Subcutaneous abdominal adipose tissue (tissue), 5 donors: ENCODE measurements at regions not wholly inside any gene's neighbourhood (a gene's known extent, or its start where the extent isn't known, plus 50 kb on each side); places are given as distances from the start of the nearest gene placed in this dataset.

Source experiments
- H3K27ac ChIP-seq: one replicate; pipeline ENCODE4 v1.7.0; 2013; ENCODE audit warnings: low read depth, mild to moderate bottlenecking, inconsistent platforms, low read length, moderate library complexity
- H3K27me3 ChIP-seq, 5 donors: one replicate each; pipeline ENCODE4 v1.7.0; 2013; ENCODE audit warnings: low read length in 5 of 5, inconsistent platforms in 1 of 5; ENCODE audit not compliant: control insufficient read depth in 5 of 5, insufficient read depth in 4 of 5
- H3K36me3 ChIP-seq, 5 donors: one replicate each; pipeline ENCODE4 v1.7.0; 2013; ENCODE audit warnings: low read length in 5 of 5; ENCODE audit not compliant: control insufficient read depth in 5 of 5, insufficient read depth in 5 of 5
- H3K4me1 ChIP-seq, 5 donors: one replicate each; pipeline ENCODE4 v1.7.0; 2013; ENCODE audit warnings: low read length in 5 of 5, mild to moderate bottlenecking in 3 of 5, moderate library complexity in 1 of 5; ENCODE audit not compliant: control insufficient read depth in 5 of 5, insufficient read depth in 5 of 5
- H3K4me3 ChIP-seq, 5 donors: one replicate each; pipeline ENCODE4 v1.7.0; 2013; ENCODE audit warnings: low read length in 5 of 5, low read depth in 1 of 5
- H3K9ac ChIP-seq, 5 donors: one replicate each; pipeline ENCODE4 v1.7.0; 2013; ENCODE audit warnings: low read length in 5 of 5, mild to moderate bottlenecking in 4 of 5, moderate library complexity in 3 of 5
- H3K9me3 ChIP-seq, 5 donors: one replicate each; pipeline ENCODE4 v1.7.0; 2013; ENCODE audit warnings: low read length in 5 of 5; ENCODE audit not compliant: control insufficient read depth in 5 of 5
- donor health status: healthy.
- donor health status: healthy.
- donor health status: healthy.
- donor health status: healthy.
- donor health status: healthy.

DNA sequence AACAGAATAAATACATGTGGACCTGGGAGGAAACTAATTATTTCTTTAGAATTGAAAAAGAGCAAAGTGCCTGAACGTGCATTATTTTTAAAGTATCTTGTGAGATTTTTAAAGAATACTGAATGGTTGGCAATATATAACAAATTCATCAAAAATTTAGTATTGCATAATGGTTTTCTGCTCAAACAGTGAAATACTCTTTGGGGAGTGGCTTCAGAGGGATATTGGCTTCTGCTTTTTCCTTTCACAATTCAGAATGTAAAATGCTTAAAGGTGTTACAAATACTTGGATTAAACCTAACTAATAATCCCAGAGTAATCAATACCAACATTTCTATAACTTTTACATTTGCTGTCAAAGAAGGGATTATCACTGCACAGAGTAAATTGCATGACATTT is 379.3 kb upstream of the CHD1 start:
- Histone ChIP-seq H3K9me3 (no peaks in the 10 kb centered on the region), H3K27me3 (no peaks in the 10 kb centered on the region), H3K4me1 (peaks cover 0 to 5% (median 0%) of the 10 kb centered on the region in 5 donors), H3K4me3 (no peak overlapping the region), H3K27ac (no peak overlapping the region), H3K9ac (no peak overlapping the region), H3K36me3 (no peaks in the 10 kb centered on the region)

DNA sequence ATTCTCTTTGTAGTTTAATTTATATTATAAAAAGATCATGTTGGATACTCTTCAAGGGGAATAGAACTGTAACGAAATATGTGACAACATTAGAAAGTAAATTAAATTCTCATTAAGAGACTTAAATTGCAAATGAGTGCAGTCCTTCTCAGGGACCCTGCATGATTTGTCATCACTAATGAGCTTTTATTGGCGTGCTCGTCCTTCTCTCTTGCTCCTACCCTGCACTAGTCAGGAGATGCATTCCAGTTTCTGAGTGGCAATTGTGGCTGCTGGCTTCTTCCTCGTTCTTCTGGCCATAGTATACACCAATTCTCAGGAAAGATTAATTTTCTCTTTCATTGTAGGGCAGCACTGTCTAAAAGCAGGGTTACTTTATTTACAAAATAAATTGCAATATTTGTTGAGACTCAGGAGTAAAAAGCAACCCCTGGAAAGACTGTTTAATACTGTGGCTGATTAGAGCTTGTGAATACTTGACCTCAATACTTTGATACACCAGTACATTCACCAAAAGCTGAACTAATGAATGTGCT is 376.3 kb upstream of the CHD1 start:
- no peaks in the 10 kb centered on the region for H3K27me3 ChIP-seq
- H3K9me3 ChIP-seq = peaks cover 0 to 6% (median 0%) of the 10 kb centered on the region in 5 donors
- no peaks in the 10 kb centered on the region for H3K36me3 ChIP-seq
- no peak overlapping the region for H3K27ac ChIP-seq
- H3K9ac ChIP-seq = no peak overlapping the region
- no peak overlapping the region for H3K4me3 ChIP-seq
- H3K4me1 ChIP-seq = peaks cover 0 to 5% (median 0%) of the 10 kb centered on the region in 5 donors

DNA sequence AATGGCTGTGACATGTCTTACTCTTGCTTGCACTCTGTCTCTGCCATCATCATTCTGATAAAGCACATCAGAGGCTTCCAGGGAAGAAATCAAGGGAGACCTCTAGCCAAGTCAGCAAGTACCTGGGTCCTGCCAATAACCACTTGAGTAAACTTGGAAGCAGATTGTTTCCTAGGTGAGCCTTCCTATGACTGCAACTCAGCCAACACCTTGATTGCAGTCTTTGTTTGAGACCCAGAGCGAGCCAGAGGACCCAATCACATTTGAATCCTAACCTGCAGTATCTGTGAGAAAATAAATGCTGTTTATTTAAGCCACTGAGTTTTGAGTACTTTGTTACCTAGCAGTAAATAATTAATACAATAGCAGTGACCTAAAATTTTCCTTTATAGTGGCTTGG is 356.8 kb upstream of the CHD1 start:
- Histone ChIP-seq H3K27ac (no peak overlapping the region), H3K36me3 (no peaks in the 10 kb centered on the region), H3K9me3 (no peaks in the 10 kb centered on the region), H3K4me3 (no peak overlapping the region), H3K9ac (no peak overlapping the region), H3K27me3 (no peaks in the 10 kb centered on the region), H3K4me1 (no peaks in the 10 kb centered on the region)

DNA sequence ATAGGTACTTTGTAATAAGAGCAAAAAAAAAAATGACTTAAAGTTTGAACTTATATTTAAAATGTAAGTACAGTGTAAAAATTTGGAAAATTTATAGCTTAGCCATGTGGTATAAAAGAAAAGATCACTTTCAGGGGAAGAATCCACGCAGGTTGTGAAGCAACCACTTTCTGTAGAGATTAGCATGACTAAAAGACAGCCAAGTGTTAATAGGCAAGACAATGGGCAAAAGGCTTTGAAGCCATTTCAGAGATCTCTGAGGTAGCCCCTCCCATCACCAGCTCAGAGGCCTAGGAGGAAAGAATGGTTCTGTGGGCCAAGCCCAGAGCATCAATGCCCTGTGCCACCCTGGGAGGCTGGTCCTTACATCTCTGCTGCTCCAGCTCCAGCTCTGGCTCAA is 346.3 kb upstream of the CHD1 start:
- H3K9ac ChIP-seq = no peak overlapping the region
- no peak overlapping the region for H3K27ac ChIP-seq
- H3K4me1 ChIP-seq = peaks cover 0 to 24% (median 0%) of the 10 kb centered on the region in 5 donors
- no peaks in the 10 kb centered on the region for H3K36me3 ChIP-seq
- H3K27me3 ChIP-seq = no peaks in the 10 kb centered on the region
- H3K4me3 ChIP-seq = no peak overlapping the region
- H3K9me3 ChIP-seq = peaks cover 0 to 2% (median 0%) of the 10 kb centered on the region in 5 donors

DNA sequence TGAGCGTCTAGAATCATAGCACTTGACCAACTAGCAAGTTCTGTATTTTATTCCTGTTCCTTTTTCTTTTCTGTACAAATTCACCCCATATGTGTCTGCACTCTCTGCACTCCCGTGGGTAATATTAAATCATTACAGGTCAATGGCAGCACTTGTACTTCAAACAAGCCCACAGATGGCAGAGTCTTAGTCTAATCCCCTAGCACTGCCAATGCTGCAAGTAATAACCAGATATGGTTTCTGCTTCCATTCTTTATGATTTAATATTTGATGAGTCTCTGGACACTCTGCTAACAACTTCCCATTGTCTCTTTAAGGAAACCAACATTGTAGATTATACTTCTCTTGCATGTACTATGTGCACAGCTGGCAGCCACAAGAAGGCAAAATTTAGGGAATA is 343.8 kb upstream of the CHD1 start:
- peaks cover 0 to 2% (median 0%) of the 10 kb centered on the region in 5 donors for H3K9me3 ChIP-seq
- H3K27me3 ChIP-seq = no peaks in the 10 kb centered on the region
- no peak overlapping the region for H3K27ac ChIP-seq
- no peak overlapping the region for H3K9ac ChIP-seq
- no peaks in the 10 kb centered on the region for H3K36me3 ChIP-seq
- H3K4me1 ChIP-seq = peaks cover 0 to 15% (median 0%) of the 10 kb centered on the region in 5 donors
- no peak overlapping the region for H3K4me3 ChIP-seq

DNA sequence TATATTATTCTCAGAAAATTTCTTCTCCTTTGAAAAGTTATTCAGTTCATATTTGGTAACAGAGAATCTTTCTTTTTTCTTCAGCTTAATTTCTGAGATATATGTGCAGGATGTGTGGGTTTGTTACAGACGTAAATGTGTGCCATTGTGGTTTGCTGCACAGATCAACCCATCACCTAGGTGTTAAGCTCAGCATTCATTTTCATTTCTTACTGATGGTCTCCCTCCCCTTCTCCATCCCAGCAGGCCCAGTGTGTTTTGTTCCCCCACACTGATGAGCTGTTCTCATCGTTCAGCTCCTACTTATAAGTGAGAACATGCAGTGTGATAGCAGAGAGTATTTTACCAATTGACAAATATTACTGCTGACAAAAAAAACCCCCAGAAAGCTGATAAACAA is 330.0 kb upstream of the CHD1 start:
- Histone ChIP-seq H3K27ac (no peak overlapping the region), H3K9ac (no peak overlapping the region), H3K4me1 (no peaks in the 10 kb centered on the region), H3K4me3 (no peak overlapping the region), H3K36me3 (no peaks in the 10 kb centered on the region), H3K9me3 (peaks cover 2 to 18% (median 11%) of the 10 kb centered on the region in 5 donors), H3K27me3 (no peaks in the 10 kb centered on the region)

DNA sequence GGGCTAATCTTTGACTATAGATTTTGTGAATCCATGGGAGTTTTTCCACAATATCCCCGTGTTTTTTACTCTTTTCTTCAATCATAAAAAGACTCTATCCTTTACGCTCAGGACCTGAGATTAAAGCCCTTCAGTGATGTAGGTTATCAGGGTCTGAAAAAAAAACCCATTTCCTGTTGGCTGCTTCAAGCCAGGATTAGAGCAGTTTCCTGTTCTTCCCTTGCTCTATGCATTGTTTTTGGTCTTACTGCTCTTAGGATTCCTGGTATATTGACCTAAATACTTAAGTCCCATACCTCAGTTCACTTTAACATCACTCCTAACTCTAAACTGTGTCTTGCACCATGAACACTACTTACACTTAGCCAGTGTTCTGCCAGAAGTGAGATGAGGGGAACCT is 319.3 kb upstream of the CHD1 start:
- no peak overlapping the region for H3K27ac ChIP-seq
- H3K4me1 ChIP-seq = no peaks in the 10 kb centered on the region

DNA sequence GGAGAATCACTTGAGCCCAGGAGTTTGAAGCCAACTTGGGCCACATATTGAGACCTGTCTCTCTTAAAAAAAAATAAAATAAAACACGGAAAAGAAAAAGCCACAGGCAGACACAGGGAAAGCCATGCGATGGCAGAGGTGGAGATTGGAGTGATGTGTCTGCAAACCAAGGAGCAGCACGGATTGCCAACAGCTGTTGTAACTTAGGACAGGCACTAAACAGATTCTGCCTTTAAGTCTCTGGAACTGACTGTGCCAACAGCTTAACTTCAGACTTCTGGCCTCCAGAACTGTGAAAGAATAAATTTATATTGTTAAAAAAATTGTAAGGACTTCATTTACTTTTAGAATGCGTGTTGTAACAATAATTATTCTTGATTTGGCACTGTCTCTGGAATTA is 318.5 kb upstream of the CHD1 start:
- no peak overlapping the region for H3K4me3 ChIP-seq
- no peak overlapping the region for H3K9ac ChIP-seq
- H3K36me3 ChIP-seq = no peaks in the 10 kb centered on the region
- H3K4me1 ChIP-seq = no peaks in the 10 kb centered on the region
- no peak overlapping the region for H3K27ac ChIP-seq
- no peaks in the 10 kb centered on the region for H3K27me3 ChIP-seq
- no peaks in the 10 kb centered on the region for H3K9me3 ChIP-seq

More for the DNA sequence above, 319.3 kb upstream of the CHD1 start:
- Histone ChIP-seq H3K9ac (no peak overlapping the region), H3K36me3 (no peaks in the 10 kb centered on the region), H3K27me3 (no peaks in the 10 kb centered on the region), H3K9me3 (no peaks in the 10 kb centered on the region), H3K4me3 (no peak overlapping the region)

DNA sequence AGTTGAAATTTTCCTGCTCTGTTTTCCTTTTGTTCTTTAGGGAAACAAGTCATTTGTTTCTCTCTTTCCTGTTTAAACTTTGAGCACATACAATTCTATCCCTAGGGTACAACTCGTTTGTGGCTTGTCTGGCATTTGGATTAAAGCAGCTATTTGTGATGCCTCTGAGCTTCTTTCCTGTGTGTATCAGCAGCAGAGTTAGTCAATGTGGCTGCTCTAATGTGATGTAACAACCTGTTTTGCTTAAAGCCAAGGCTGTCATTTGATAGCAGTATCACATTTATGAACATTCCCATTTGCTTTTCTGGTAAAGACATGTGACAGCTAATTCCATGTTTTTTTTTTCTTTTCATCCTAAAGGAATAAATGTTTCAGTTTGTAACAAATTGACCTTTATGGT is 314.3 kb upstream of the CHD1 start:
- Histone ChIP-seq H3K4me1 (no peaks in the 10 kb centered on the region), H3K4me3 (no peak overlapping the region), H3K27ac (no peak overlapping the region), H3K27me3 (no peaks in the 10 kb centered on the region), H3K9me3 (no peaks in the 10 kb centered on the region), H3K9ac (no peak overlapping the region), H3K36me3 (no peaks in the 10 kb centered on the region)

DNA sequence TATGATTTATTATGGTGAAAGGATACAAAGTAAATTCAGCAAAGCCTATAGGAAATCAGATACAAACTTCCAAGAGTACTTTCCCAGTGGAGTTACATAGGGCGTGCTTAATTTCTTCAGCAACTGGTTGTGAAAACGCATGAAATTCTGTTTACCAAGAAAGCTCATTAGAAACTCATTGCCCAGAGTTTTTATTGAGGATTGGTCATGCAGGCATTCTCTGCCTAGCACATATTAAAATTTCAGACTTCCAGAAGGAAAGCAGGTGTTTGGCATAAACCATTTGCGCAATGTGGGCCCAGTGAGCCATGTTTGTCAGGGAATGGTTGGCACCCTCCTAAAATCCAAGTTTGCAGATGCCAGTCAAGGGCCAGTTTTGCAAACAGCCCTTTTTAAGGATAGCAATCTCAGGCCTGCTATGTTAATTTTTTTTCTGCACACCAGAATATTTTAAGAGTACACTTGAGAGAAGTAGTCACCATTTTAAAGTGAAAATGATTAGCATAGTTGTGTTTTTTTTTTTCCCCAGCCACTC is 311.1 kb upstream of the CHD1 start:
- Histone ChIP-seq H3K27ac (no peak overlapping the region), H3K9ac (no peak overlapping the region), H3K4me1 (no peaks in the 10 kb centered on the region), H3K9me3 (no peaks in the 10 kb centered on the region), H3K36me3 (no peaks in the 10 kb centered on the region), H3K4me3 (no peak overlapping the region), H3K27me3 (no peaks in the 10 kb centered on the region)
